Ishikawa (cell line): ENCODE measurements at regions not wholly inside any gene's neighbourhood (a gene's known extent, or its start where the extent isn't known, plus 50 kb on each side); places are given as distances from the start of the nearest gene placed in this dataset.

Experiments
- CEBPB ChIP-seq: IDR thresholded peaks from 2 replicates; pipeline ENCODE4 v1.6.1; 2012
- CREB1 ChIP-seq: IDR thresholded peaks from 2 replicates; pipeline ENCODE4 v1.6.1; 2012; ENCODE audit warnings: low read depth
- EGR1 ChIP-seq: IDR thresholded peaks from 2 replicates; pipeline ENCODE4 v1.6.1; 2012
- EP300 ChIP-seq: IDR thresholded peaks from 2 replicates; pipeline ENCODE4 v1.6.1; 2012; ENCODE audit warnings: borderline replicate concordance
- FOXM1 ChIP-seq: IDR thresholded peaks from 2 replicates; pipeline ENCODE4 v1.6.1; 2012; ENCODE audit warnings: low read depth, borderline replicate concordance
- NFIC ChIP-seq: IDR thresholded peaks from 2 replicates; pipeline ENCODE4 v1.6.1; 2012
- RAD21 ChIP-seq: IDR thresholded peaks from 2 replicates; pipeline ENCODE4 v1.6.1; 2012; ENCODE audit warnings: low read depth
- TAF1 ChIP-seq: IDR thresholded peaks from 2 replicates; pipeline ENCODE4 v1.6.1; 2012; ENCODE audit warnings: low read depth, mild to moderate bottlenecking
- TCF12 ChIP-seq: IDR thresholded peaks from 2 replicates; pipeline ENCODE4 v1.6.1; 2012; ENCODE audit warnings: low read depth
- TEAD4 ChIP-seq: IDR thresholded peaks from 2 replicates; pipeline ENCODE4 v1.6.1; 2012
- YY1 ChIP-seq: IDR thresholded peaks from 2 replicates; pipeline ENCODE4 v1.6.1; 2012; ENCODE audit warnings: low read depth
- ZBTB7A ChIP-seq: IDR thresholded peaks from 2 replicates; pipeline ENCODE4 v1.6.1; 2012; ENCODE audit warnings: low read depth
- TF ChIP-seq, protein P1 (sequence below): IDR thresholded peaks from 2 replicates; pipeline ENCODE4 v1.6.1; 2012
- TF ChIP-seq, protein P2 (sequence below): IDR thresholded peaks from 2 replicates; pipeline ENCODE4 v1.6.1; 2012
- TF ChIP-seq, protein P3 (sequence below): IDR thresholded peaks from 2 replicates; pipeline ENCODE4 v1.6.1; 2012; ENCODE audit warnings: low read depth, mild to moderate bottlenecking

DNA sequence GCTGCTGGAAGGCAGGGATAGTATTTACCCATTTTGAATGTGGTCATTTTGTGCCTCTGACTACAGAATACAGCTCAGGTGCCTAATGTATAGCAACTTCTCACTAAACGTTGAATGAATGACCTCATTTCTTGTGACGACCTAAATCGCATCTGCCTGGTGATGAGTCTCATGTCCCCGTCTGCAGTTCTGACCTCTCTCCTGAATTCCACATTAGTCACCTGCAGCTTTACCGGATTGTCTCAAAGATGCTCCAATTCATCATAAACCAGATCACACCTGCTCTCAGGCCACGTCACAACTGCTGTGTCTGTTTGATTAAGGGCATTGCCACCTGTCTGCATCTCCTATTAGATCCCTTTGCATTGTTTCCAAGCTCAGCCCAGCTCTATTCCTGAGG, 133.6 kb upstream of the MYT1L start:
- TF ChIP-seq, protein P1, sequence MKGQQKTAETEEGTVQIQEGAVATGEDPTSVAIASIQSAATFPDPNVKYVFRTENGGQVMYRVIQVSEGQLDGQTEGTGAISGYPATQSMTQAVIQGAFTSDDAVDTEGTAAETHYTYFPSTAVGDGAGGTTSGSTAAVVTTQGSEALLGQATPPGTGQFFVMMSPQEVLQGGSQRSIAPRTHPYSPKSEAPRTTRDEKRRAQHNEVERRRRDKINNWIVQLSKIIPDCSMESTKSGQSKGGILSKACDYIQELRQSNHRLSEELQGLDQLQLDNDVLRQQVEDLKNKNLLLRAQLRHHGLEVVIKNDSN, result no peak
- no peak for TF ChIP-seq EP300
- TF ChIP-seq EGR1, result no peak
- TF ChIP-seq YY1, result no peak
- no peak for TF ChIP-seq NFIC

- TF ChIP-seq, protein P1, result no peak
- TF ChIP-seq, protein P2, sequence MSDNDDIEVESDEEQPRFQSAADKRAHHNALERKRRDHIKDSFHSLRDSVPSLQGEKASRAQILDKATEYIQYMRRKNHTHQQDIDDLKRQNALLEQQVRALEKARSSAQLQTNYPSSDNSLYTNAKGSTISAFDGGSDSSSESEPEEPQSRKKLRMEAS, result no peak
- TF ChIP-seq NFIC (no peak), CREB1 (no peak), RAD21 (no peak), TAF1 (no peak), CEBPB (no peak)
These were observed 133.0 kb upstream of the MYT1L start for GRCh38 chr2:2464094-2464493.

DNA sequence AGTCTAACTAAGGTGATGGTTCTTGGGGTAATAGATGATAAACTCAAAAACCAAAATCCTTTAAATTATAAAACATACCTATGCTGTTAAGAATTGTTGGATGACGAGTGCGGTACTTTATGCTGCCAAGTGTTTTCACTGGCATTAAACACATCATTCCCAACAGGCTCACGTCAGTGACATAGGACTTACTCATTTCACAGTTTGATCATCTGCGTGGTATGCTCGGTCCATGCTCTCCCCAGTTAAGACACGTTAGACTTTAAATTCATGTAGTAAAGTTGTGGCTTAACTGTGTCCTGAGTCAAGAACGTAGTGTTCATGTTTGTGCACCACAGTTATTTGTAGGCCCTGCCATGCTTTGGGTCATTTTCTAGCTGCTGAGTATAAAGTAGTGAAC, 125.6 kb upstream of the MYT1L start:
- no peak for TF ChIP-seq TAF1
- no peak for TF ChIP-seq TCF12
- no peak for TF ChIP-seq CEBPB
- no peak for TF ChIP-seq FOXM1
- TF ChIP-seq, protein P2, result no peak
- TF ChIP-seq TEAD4, result no peak
- no peak for TF ChIP-seq EP300
- TF ChIP-seq YY1, result no peak

- TF ChIP-seq ZBTB7A (no peak), CEBPB (no peak), FOXM1 (no peak), NFIC (no peak), EGR1 (no peak), TCF12 (no peak)
- TF ChIP-seq, protein P1, result no peak
- TF ChIP-seq, protein P2, result no peak
- TF ChIP-seq, protein P3, sequence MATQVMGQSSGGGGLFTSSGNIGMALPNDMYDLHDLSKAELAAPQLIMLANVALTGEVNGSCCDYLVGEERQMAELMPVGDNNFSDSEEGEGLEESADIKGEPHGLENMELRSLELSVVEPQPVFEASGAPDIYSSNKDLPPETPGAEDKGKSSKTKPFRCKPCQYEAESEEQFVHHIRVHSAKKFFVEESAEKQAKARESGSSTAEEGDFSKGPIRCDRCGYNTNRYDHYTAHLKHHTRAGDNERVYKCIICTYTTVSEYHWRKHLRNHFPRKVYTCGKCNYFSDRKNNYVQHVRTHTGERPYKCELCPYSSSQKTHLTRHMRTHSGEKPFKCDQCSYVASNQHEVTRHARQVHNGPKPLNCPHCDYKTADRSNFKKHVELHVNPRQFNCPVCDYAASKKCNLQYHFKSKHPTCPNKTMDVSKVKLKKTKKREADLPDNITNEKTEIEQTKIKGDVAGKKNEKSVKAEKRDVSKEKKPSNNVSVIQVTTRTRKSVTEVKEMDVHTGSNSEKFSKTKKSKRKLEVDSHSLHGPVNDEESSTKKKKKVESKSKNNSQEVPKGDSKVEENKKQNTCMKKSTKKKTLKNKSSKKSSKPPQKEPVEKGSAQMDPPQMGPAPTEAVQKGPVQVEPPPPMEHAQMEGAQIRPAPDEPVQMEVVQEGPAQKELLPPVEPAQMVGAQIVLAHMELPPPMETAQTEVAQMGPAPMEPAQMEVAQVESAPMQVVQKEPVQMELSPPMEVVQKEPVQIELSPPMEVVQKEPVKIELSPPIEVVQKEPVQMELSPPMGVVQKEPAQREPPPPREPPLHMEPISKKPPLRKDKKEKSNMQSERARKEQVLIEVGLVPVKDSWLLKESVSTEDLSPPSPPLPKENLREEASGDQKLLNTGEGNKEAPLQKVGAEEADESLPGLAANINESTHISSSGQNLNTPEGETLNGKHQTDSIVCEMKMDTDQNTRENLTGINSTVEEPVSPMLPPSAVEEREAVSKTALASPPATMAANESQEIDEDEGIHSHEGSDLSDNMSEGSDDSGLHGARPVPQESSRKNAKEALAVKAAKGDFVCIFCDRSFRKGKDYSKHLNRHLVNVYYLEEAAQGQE, result no peak
These were observed 124.1 kb upstream of the MYT1L start for GRCh38 chr2:2455151-2455550.

DNA sequence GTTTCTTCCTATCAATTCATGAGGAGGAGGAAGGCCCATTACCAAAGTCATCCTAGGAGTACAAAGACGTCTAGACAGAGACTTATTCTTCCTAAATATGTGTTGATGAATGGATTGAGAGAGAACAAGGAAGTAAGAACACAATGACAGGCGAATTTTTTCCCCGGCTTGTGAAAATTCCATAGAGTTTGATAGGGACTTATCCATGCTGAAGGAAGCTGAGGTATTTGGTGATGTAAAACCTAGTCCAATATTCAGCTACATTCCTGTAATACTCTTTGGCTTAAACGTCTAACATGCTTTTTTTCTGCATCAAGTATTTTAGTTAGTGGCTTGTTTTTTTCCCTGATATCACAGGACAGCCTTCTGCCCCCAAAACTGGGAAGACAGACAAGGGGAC, 121.9 kb upstream of the MYT1L start:
- TF ChIP-seq, protein P3, result no peak
- TF ChIP-seq TCF12, result no peak
- TF ChIP-seq, protein P2, result no peak
- no peak for TF ChIP-seq TAF1
- TF ChIP-seq, protein P1, result no peak
- TF ChIP-seq EP300, result no peak
- no peak for TF ChIP-seq TEAD4
- TF ChIP-seq NFIC, result no peak
- no peak for TF ChIP-seq FOXM1
- TF ChIP-seq ZBTB7A, result no peak
- TF ChIP-seq RAD21, result no peak
- TF ChIP-seq CEBPB, result no peak
- TF ChIP-seq EGR1, result no peak
- TF ChIP-seq CREB1, result no peak
- TF ChIP-seq YY1, result no peak
